Panc1 (cell line): ENCODE measurements at regions not wholly inside any gene's neighbourhood (a gene's known extent, or its start where the extent isn't known, plus 50 kb on each side); places are given as distances from the start of the nearest gene placed in this dataset.

ENCODE experiments used
- ATAC-seq: fragments of 200-7000 bp; cut with Tn5 transposase; 2 replicates; pipeline ENCODE4 v1.9.1; 2020; ENCODE audit warnings: mild to moderate bottlenecking, moderate library complexity
- BruUV-seq: library from RNA; stranded (reverse); fragments of 400-500 nt; replicated peaks from 2 replicates; lab custom pipeline; 2021; lab: Mats Ljungman, UMichigan
- CTCF ChIA-PET: fragments of 300-600 bp; sonication (Branson Sonifier 250); formaldehyde crosslinking; loops from one replicate; lab custom pipeline; 2022; ENCODE audit warnings: antibody characterized with exemption; lab: Charles Lee
- POLR2A ChIA-PET: fragments of 300-600 bp; sonication (Branson Sonifier 250); formaldehyde crosslinking; loops from one replicate; lab custom pipeline; 2022; ENCODE audit warnings: antibody characterized with exemption; lab: Charles Lee
- DNase-seq: peaks from one replicate; pipeline ENCODE4 v3.0.0-alpha.2; 2010; ENCODE audit warnings: low read depth, low spot score
- H3K27ac ChIP-seq: 2 replicates; pipeline ENCODE4 v1.5.1; 2011; ENCODE audit warnings: mild to moderate bottlenecking, low read length, inconsistent platforms
- H3K27me3 ChIP-seq: fragments of 200-500 bp; sonication (Bioruptor generic); 2 replicates; pipeline ENCODE4 v1.6.0; 2014; ENCODE audit warnings: low read length, inconsistent platforms; ENCODE audit not compliant: control insufficient read depth, insufficient read depth
- H3K36me3 ChIP-seq: fragments of 200-500 bp; sonication (Bioruptor generic); 2 replicates; pipeline ENCODE4 v1.5.1; 2014; ENCODE audit warnings: inconsistent platforms, mild to moderate bottlenecking, low read length, moderate library complexity; ENCODE audit not compliant: control insufficient read depth, insufficient read depth
- H3K4me1 ChIP-seq: 2 replicates; pipeline ENCODE4 v1.5.1; 2011; ENCODE audit warnings: inconsistent platforms, mild to moderate bottlenecking, low read length, moderate library complexity; ENCODE audit not compliant: control insufficient read depth, insufficient read depth
- H3K4me3 ChIP-seq, 2 experiments: 2 replicates each; pipeline ENCODE4 v1.5.1; 2011 to 2012; ENCODE audit warnings: low read depth in 2 of 2, low read length in 2 of 2, mild to moderate bottlenecking in 2 of 2, inconsistent platforms in 1 of 2, moderate library complexity in 1 of 2
- H3K9me3 ChIP-seq: fragments of 200-500 bp; sonication (Bioruptor generic); 2 replicates; pipeline ENCODE4 v1.5.1; 2014; ENCODE audit warnings: low read depth, mild to moderate bottlenecking, inconsistent platforms, low read length, moderate library complexity; ENCODE audit not compliant: control insufficient read depth, insufficient read depth
- CTCF ChIP-seq: fragments of 450-650 bp; IDR thresholded peaks from 2 replicates; pipeline ENCODE4 v1.5.1; 2017; ENCODE audit warnings: mild to moderate bottlenecking
- POLR2AphosphoS5 ChIP-seq: IDR thresholded peaks from 2 replicates; pipeline ENCODE4 v1.6.1; 2012; ENCODE audit warnings: mild to moderate bottlenecking, low read depth, low read length, moderate library complexity
- REST ChIP-seq, 2 experiments: IDR thresholded peaks; 2 replicates each; pipeline ENCODE4 v1.6.1; 2011 to 2012; ENCODE audit warnings: low read depth in 2 of 2, control low read depth in 1 of 2, low read length in 1 of 2, mild to moderate bottlenecking in 1 of 2, moderate library complexity in 1 of 2; ENCODE audit not compliant: insufficient read depth in 1 of 2
- SIN3A ChIP-seq: IDR thresholded peaks from 2 replicates; pipeline ENCODE4 v1.6.1; 2012; ENCODE audit warnings: low read depth, mild to moderate bottlenecking, low read length, moderate library complexity, borderline replicate concordance; ENCODE audit not compliant: insufficient read depth
- TCF7L2 ChIP-seq: IDR thresholded peaks from 2 replicates; pipeline ENCODE4 v1.6.1; 2011; ENCODE audit warnings: mild to moderate bottlenecking, low read depth, low read length, inconsistent platforms
- in situ Hi-C: cut with HindIII; loops from 2 replicates; pipeline ENCODE4 v1.10.0; 2016; ENCODE audit warnings: low sequenced_read_pairs, low pct_unique_long_range_greater_than_20kb
- intact Hi-C: fragments of 100-400 bp; cut with micrococcal nuclease; formaldehyde crosslinking; loops from one replicate; pipeline ENCODE4 v1.10.0; 2022; ENCODE audit not compliant: unreplicated experiment

DNA sequence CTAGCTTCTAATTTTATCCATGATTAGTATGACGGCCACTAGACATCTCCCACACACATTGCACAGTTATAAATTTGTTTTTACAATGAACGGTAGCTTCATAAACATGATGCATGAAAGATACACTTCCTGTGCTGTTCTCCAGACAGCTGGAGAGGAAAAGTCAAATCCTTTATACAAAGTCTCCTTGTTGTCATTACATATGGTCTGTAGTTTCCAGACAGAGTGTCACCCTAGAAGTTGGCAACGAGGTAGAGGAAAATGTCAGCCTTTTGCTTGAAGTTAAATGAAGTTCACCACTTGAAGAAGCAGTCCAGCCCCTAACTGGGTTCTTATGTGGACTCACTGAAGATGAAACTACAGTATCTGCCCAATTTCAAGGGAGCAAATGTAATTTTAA lies 253.0 kb upstream of the P2RY1 start:
- no peaks in the 10 kb centered on the region for H3K9me3 ChIP-seq
- no peak overlapping the region for H3K4me3 ChIP-seq
- no peak for DNase-seq
- intact Hi-C loops (no loop called here), in situ Hi-C loops (no loop called here)
- no peak for ATAC-seq
- no peaks in the 10 kb centered on the region for H3K4me1 ChIP-seq
- 0 out of 2 replicates have a peak, but pooled peaks cover 3% of the 10 kb centered on the region for H3K27me3 ChIP-seq
- no TSS peak for BruUV-seq
- TF ChIP-seq POLR2AphosphoS5, result no peak
- no peak for TF ChIP-seq CTCF
- TF ChIP-seq SIN3A, result no peak
- no peak for TF ChIP-seq REST (IDR thresholded peaks at IDR 0.05; ENCODE audit: insufficient read depth in 1 of 2, low read depth in 2 of 2, low read length in 1 of 2)
- no peak for TF ChIP-seq TCF7L2
- CTCF ChIA-PET, result no interaction called here
- POLR2A ChIA-PET, result no interaction called here
- no peaks in the 10 kb centered on the region for H3K36me3 ChIP-seq
- H3K27ac ChIP-seq, result no peak overlapping the region

- DNase-seq, result no peak
- ChIA-PET POLR2A (no interaction called here), CTCF (no interaction called here)
- H3K4me3 ChIP-seq, result no peak overlapping the region
- intact Hi-C loops, result no loop called here
- in situ Hi-C loops, result no loop called here
- no peak for ATAC-seq
- no peaks in the 10 kb centered on the region for H3K36me3 ChIP-seq
- no peaks in the 10 kb centered on the region for H3K9me3 ChIP-seq
- no TSS peak for BruUV-seq
- TF ChIP-seq REST (IDR thresholded peaks at IDR 0.05; ENCODE audit: insufficient read depth in 1 of 2, low read depth in 2 of 2, low read length in 1 of 2) (no peak), SIN3A (no peak), POLR2AphosphoS5 (no peak), CTCF (no peak), TCF7L2 (no peak)
- H3K27ac ChIP-seq, result no peak overlapping the region
- H3K4me1 ChIP-seq, result no peaks in the 10 kb centered on the region
- H3K27me3 ChIP-seq, result no peaks in the 10 kb centered on the region
Observed at GRCh38 chr3:152583963-152584362, 251.0 kb upstream of the P2RY1 start.
